Erythroblast (primary cell): ENCODE measurements at regions not wholly inside any gene's neighbourhood (a gene's known extent, or its start where the extent isn't known, plus 50 kb on each side); places are given as distances from the start of the nearest gene placed in this dataset.

Source experiments
- GATA1 ChIP-seq: IDR thresholded peaks from 2 replicates; pipeline ENCODE4 v1.6.1; 2011; ENCODE audit warnings: low read depth, mild to moderate bottlenecking, control low read depth, low read length, moderate library complexity
- POLR2A ChIP-seq: IDR thresholded peaks from 2 replicates; pipeline ENCODE4 v1.6.1; 2011; ENCODE audit warnings: mild to moderate bottlenecking, low read length

- TF ChIP-seq POLR2A (no peak), GATA1 (no peak)
Observed at GRCh38 chr12:87921621-87922020, 107.6 kb downstream of the C12orf50 start.
